ENCODE measurements at regions not wholly inside any gene's neighbourhood (a gene's known extent, or its start where the extent isn't known, plus 50 kb on each side); places are given as distances from the start of the nearest gene placed in this dataset.

GRCh38 chr17:72494566-72494965 is 373.7 kb downstream of the SOX9 start:
- POLR2A ChIA-PET = no interaction called here
- H3K27me3 ChIP-seq (replicated peaks; ENCODE audit: control insufficient read depth, insufficient read depth, low read length) = no peaks in the 10 kb centered on the region

GRCh38 chr17:72496461-72496860 is 375.6 kb downstream of the SOX9 start:
- Mint-ChIP-seq H3K36me3 (ENCODE audit: insufficient read depth, unreplicated experiment) (peaks cover 9% of the 10 kb centered on the region), H3K27me3 (ENCODE audit: insufficient read depth, unreplicated experiment) (no peaks in the 10 kb centered on the region), H3K4me3 (ENCODE audit: unreplicated experiment) (no peak overlapping the region), H3K9me3 (ENCODE audit: unreplicated experiment) (peaks cover 19% of the 10 kb centered on the region), H3K4me1 (ENCODE audit: low read depth, unreplicated experiment) (peaks cover 2% of the 10 kb centered on the region), H3K27ac (ENCODE audit: unreplicated experiment) (no peak overlapping the region)
- intact Hi-C loops (cut with micrococcal nuclease; ENCODE audit: unreplicated experiment) = no loop called here
- no peak for DNase-seq
- no TSS peak for BruUV-seq (replicated peaks)
- Histone ChIP-seq H3K27me3 (replicated peaks; ENCODE audit: control insufficient read depth, insufficient read depth, low read length) (no peaks in the 10 kb centered on the region), H3K4me3 (ENCODE audit: low read depth, low read length) (no peak overlapping the region), H3K4me1 (peaks cover 4% of the 10 kb centered on the region), H3K36me3 (ENCODE audit: control insufficient read depth, insufficient read depth, low read length) (no peaks in the 10 kb centered on the region), H3K9me3 (peaks cover 3% of the 10 kb centered on the region; the same call in 1 of the 2 replicates)
- POLR2A ChIA-PET = no interaction called here
- CTCF ChIA-PET = no interaction called here
- no peak for TF ChIP-seq CTCF (IDR thresholded peaks at IDR 0.05; ENCODE audit: insufficient read depth in 1 of 2, low read depth in 1 of 2, low read length in 1 of 2, severe bottlenecking in 1 of 2, unreplicated experiment in 1 of 2)

More at GRCh38 chr17:72494566-72494965, 373.7 kb downstream of the SOX9 start:
- H3K27me3 Mint-ChIP-seq (ENCODE audit: insufficient read depth, unreplicated experiment) = no peaks in the 10 kb centered on the region
- no peak overlapping the region for H3K4me3 Mint-ChIP-seq (ENCODE audit: unreplicated experiment)
- Histone ChIP-seq H3K36me3 (ENCODE audit: control insufficient read depth, insufficient read depth, low read length) (no peaks in the 10 kb centered on the region), H3K4me3 (ENCODE audit: low read depth, low read length) (no peak overlapping the region), H3K4me1 (peaks cover 1% of the 10 kb centered on the region; the same call in 1 of the 2 replicates), H3K9me3 (peaks cover 12% of the 10 kb centered on the region)
- CTCF ChIA-PET = no interaction called here
- intact Hi-C loops (cut with micrococcal nuclease; ENCODE audit: unreplicated experiment) = no loop called here
- H3K36me3 Mint-ChIP-seq (ENCODE audit: insufficient read depth, unreplicated experiment) = no peaks in the 10 kb centered on the region
- DNase-seq = no peak
- no TSS peak for BruUV-seq (replicated peaks)
- peaks cover 9% of the 10 kb centered on the region for H3K9me3 Mint-ChIP-seq (ENCODE audit: unreplicated experiment)
- no peak for TF ChIP-seq CTCF (IDR thresholded peaks at IDR 0.05; ENCODE audit: insufficient read depth in 1 of 2, low read depth in 1 of 2, low read length in 1 of 2, severe bottlenecking in 1 of 2, unreplicated experiment in 1 of 2)
- no peaks in the 10 kb centered on the region for H3K4me1 Mint-ChIP-seq (ENCODE audit: low read depth, unreplicated experiment)
- H3K27ac Mint-ChIP-seq (ENCODE audit: unreplicated experiment) = no peak overlapping the region

- no peaks in the 10 kb centered on the region for H3K27me3 ChIP-seq (replicated peaks; ENCODE audit: control insufficient read depth, insufficient read depth, low read length)
- no peak overlapping the region for H3K4me3 Mint-ChIP-seq (ENCODE audit: unreplicated experiment)
- no peak for DNase-seq
- H3K4me3 ChIP-seq (ENCODE audit: low read depth, low read length) = no peak overlapping the region
- TF ChIP-seq CTCF (IDR thresholded peaks at IDR 0.05; ENCODE audit: insufficient read depth in 1 of 2, low read depth in 1 of 2, low read length in 1 of 2, severe bottlenecking in 1 of 2, unreplicated experiment in 1 of 2) = no peak
- intact Hi-C loops (cut with micrococcal nuclease; ENCODE audit: unreplicated experiment) = no loop called here
- H3K4me1 Mint-ChIP-seq (ENCODE audit: low read depth, unreplicated experiment) = peaks cover 16% of the 10 kb centered on the region
- H3K27me3 Mint-ChIP-seq (ENCODE audit: insufficient read depth, unreplicated experiment) = no peaks in the 10 kb centered on the region
- ChIA-PET CTCF (no interaction called here), POLR2A (no interaction called here)
- BruUV-seq (replicated peaks) = no TSS peak
- peaks cover 19% of the 10 kb centered on the region for H3K9me3 Mint-ChIP-seq (ENCODE audit: unreplicated experiment)
- H3K27ac Mint-ChIP-seq (ENCODE audit: unreplicated experiment) = no peak overlapping the region
- H3K4me1 ChIP-seq = peaks cover 18% of the 10 kb centered on the region
- peaks cover 15% of the 10 kb centered on the region for H3K36me3 Mint-ChIP-seq (ENCODE audit: insufficient read depth, unreplicated experiment)
- H3K36me3 ChIP-seq (ENCODE audit: control insufficient read depth, insufficient read depth, low read length) = 0 out of 2 replicates have a peak, but pooled peaks cover 2% of the 10 kb centered on the region
- H3K9me3 ChIP-seq = no peaks in the 10 kb centered on the region
Observed at GRCh38 chr17:72497915-72498314, 377.1 kb downstream of the SOX9 start.

All from Caco-2 (cell line).